NB4 (cell line): ENCODE measurements at regions not wholly inside any gene's neighbourhood (a gene's known extent, or its start where the extent isn't known, plus 50 kb on each side); places are given as distances from the start of the nearest gene placed in this dataset.

Source experiments
- MYC ChIP-seq: IDR thresholded peaks from 2 replicates; pipeline ENCODE4 v1.6.1; 2011; ENCODE audit warnings: low read depth, low read length
- POLR2A ChIP-seq: IDR thresholded peaks from 2 replicates; pipeline ENCODE4 v1.6.1; 2011; ENCODE audit warnings: mild to moderate bottlenecking; ENCODE audit not compliant: insufficient read length; ENCODE audit errors: extremely low read depth
- TF ChIP-seq, protein P1 (sequence below): IDR thresholded peaks from one replicate; pipeline ENCODE4 v1.5.1; 2012; ENCODE audit warnings: low read depth, low read length
- TF ChIP-seq, protein P2 (sequence below): IDR thresholded peaks from 2 replicates; pipeline ENCODE4 v1.6.1; 2011; ENCODE audit warnings: low read depth, low read length

DNA sequence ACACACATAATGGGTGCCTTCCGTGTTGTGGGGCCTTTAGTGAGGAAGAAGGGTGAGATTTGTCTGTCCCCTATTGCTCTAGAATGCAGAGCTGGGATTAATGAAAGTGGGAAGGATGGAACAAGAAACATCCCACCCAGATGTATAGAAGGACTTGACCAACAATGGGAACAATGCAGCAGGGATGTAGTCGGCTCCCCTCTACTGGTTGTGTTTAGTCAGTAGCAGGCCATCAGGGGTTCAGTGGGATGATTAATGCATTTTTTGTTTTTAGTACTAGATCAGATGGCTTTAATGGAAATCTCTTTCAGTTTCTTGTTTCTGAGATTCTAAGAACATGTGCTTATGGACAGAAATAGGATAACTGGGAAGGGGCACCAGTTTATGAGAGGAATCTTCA is 156.0 kb upstream of the ROPN1 start:
- TF ChIP-seq, protein P1, sequence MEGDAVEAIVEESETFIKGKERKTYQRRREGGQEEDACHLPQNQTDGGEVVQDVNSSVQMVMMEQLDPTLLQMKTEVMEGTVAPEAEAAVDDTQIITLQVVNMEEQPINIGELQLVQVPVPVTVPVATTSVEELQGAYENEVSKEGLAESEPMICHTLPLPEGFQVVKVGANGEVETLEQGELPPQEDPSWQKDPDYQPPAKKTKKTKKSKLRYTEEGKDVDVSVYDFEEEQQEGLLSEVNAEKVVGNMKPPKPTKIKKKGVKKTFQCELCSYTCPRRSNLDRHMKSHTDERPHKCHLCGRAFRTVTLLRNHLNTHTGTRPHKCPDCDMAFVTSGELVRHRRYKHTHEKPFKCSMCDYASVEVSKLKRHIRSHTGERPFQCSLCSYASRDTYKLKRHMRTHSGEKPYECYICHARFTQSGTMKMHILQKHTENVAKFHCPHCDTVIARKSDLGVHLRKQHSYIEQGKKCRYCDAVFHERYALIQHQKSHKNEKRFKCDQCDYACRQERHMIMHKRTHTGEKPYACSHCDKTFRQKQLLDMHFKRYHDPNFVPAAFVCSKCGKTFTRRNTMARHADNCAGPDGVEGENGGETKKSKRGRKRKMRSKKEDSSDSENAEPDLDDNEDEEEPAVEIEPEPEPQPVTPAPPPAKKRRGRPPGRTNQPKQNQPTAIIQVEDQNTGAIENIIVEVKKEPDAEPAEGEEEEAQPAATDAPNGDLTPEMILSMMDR, result no peak
- TF ChIP-seq POLR2A, result no peak
- TF ChIP-seq MYC, result no peak
- TF ChIP-seq, protein P2, sequence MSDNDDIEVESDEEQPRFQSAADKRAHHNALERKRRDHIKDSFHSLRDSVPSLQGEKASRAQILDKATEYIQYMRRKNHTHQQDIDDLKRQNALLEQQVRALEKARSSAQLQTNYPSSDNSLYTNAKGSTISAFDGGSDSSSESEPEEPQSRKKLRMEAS, result no peak
